Keratinocyte (primary cell): ENCODE measurements at regions not wholly inside any gene's neighbourhood (a gene's known extent, or its start where the extent isn't known, plus 50 kb on each side); places are given as distances from the start of the nearest gene placed in this dataset.

Source experiments
- CTCF ChIP-seq, 3 experiments: IDR thresholded peaks in 1 of 3; conservative IDR thresholded peaks in 1 of 3; optimal IDR thresholded peaks in 1 of 3; 2 replicates in 2 of 3; 3 replicates in 1 of 3; pipeline versions ENCODE3 to v1.5.1; 2011; ENCODE audit warnings: low read length in 3 of 3, mild to moderate bottlenecking in 3 of 3, moderate library complexity in 2 of 3, control low read depth in 1 of 3, inconsistent platforms in 1 of 3; ENCODE audit not compliant: insufficient read depth in 2 of 3; ENCODE audit errors: extremely low read depth in 1 of 3
- EZH2 ChIP-seq: IDR thresholded peaks from one replicate; pipeline ENCODE4 v1.6.1; 2012; ENCODE audit warnings: inconsistent platforms, mild to moderate bottlenecking, low read length, moderate library complexity

GRCh38 chr1:82899017-82899416 lies 1098.3 kb downstream of the ADGRL2 start:
- TF ChIP-seq CTCF (optimal IDR thresholded peaks at IDR 0.05 in 1 of 3, IDR thresholded peaks at IDR 0.05 in 1 of 3, conservative IDR thresholded peaks at IDR 0.05 in 1 of 3; ENCODE audit: extremely low read depth in 1 of 3, insufficient read depth in 2 of 3, low read length in 3 of 3) = no peak
- no peak for TF ChIP-seq EZH2
